ENCODE measurements at regions not wholly inside any gene's neighbourhood (a gene's known extent, or its start where the extent isn't known, plus 50 kb on each side); places are given as distances from the start of the nearest gene placed in this dataset.

- H3K79me2 ChIP-seq (ENCODE audit: low read length): no peaks in the 10 kb centered on the region
- H3K9me3 ChIP-seq (ENCODE audit: insufficient read depth, low read length): no peaks in the 10 kb centered on the region
- TF ChIP-seq, protein P1, sequence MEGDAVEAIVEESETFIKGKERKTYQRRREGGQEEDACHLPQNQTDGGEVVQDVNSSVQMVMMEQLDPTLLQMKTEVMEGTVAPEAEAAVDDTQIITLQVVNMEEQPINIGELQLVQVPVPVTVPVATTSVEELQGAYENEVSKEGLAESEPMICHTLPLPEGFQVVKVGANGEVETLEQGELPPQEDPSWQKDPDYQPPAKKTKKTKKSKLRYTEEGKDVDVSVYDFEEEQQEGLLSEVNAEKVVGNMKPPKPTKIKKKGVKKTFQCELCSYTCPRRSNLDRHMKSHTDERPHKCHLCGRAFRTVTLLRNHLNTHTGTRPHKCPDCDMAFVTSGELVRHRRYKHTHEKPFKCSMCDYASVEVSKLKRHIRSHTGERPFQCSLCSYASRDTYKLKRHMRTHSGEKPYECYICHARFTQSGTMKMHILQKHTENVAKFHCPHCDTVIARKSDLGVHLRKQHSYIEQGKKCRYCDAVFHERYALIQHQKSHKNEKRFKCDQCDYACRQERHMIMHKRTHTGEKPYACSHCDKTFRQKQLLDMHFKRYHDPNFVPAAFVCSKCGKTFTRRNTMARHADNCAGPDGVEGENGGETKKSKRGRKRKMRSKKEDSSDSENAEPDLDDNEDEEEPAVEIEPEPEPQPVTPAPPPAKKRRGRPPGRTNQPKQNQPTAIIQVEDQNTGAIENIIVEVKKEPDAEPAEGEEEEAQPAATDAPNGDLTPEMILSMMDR (IDR thresholded peaks at IDR 0.05; ENCODE audit: low read depth, low read length): no peak
- TF ChIP-seq EZH2phosphoT487 (IDR thresholded peaks at IDR 0.05; ENCODE audit: low read depth): no peak
- H2AFZ ChIP-seq (ENCODE audit: low read depth, low read length): no peak overlapping the region
- no peak overlapping the region for H3K4me2 ChIP-seq (ENCODE audit: low read length)
- H4K20me1 ChIP-seq (ENCODE audit: insufficient read depth, low read length): no peaks in the 10 kb centered on the region
- no peaks in the 10 kb centered on the region for H3K36me3 ChIP-seq (replicated peaks; ENCODE audit: low read depth, low read length)
- no peaks in the 10 kb centered on the region for H3K4me1 ChIP-seq (ENCODE audit: low read length)
- no peaks in the 10 kb centered on the region for H3K27me3 ChIP-seq (ENCODE audit: low read depth, low read length)
- no peak overlapping the region for H3K4me3 ChIP-seq (ENCODE audit: low read length)
- no peak overlapping the region for H3K27ac ChIP-seq (ENCODE audit: low read length)
- no peak overlapping the region for H3K9ac ChIP-seq (ENCODE audit: low read length)
These were observed 545.5 kb upstream of the MGMT start for GRCh38 chr10:128921389-128922022.

DNA sequence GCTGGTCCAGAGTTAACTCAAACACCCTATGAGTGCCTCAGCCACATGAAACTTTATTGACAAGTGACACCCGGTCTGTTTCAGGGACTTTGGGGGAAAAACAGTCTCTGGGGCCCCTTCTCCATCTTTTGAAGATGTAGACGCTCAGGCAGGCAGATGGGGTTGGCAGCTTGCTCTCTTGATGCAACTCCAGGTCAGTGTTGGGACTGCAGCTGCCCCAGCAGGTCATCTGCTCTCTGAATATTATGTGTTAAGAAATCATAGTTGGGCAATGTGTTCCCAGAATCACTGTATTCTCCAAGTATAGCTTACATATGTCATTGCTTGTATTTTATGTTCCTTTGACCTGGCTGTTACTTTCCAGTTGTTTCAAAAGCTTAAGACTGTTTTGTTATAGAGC lies 544.9 kb upstream of the MGMT start:
- no peak overlapping the region for H3K4me3 ChIP-seq (ENCODE audit: low read length)
- H3K27ac ChIP-seq (ENCODE audit: low read length): no peak overlapping the region
- no peaks in the 10 kb centered on the region for H3K27me3 ChIP-seq (ENCODE audit: low read depth, low read length)
- no peak overlapping the region for H3K9ac ChIP-seq (ENCODE audit: low read length)
- no peaks in the 10 kb centered on the region for H3K36me3 ChIP-seq (replicated peaks; ENCODE audit: low read depth, low read length)
- H3K4me2 ChIP-seq (ENCODE audit: low read length): no peak overlapping the region
- no peaks in the 10 kb centered on the region for H3K9me3 ChIP-seq (ENCODE audit: insufficient read depth, low read length)
- H2AFZ ChIP-seq (ENCODE audit: low read depth, low read length): no peak overlapping the region
- no peaks in the 10 kb centered on the region for H4K20me1 ChIP-seq (ENCODE audit: insufficient read depth, low read length)
- H3K79me2 ChIP-seq (ENCODE audit: low read length): no peaks in the 10 kb centered on the region
- no peaks in the 10 kb centered on the region for H3K4me1 ChIP-seq (ENCODE audit: low read length)
- TF ChIP-seq, protein P1 (IDR thresholded peaks at IDR 0.05; ENCODE audit: low read depth, low read length): no peak
- TF ChIP-seq EZH2phosphoT487 (IDR thresholded peaks at IDR 0.05; ENCODE audit: low read depth): no peak

DNA sequence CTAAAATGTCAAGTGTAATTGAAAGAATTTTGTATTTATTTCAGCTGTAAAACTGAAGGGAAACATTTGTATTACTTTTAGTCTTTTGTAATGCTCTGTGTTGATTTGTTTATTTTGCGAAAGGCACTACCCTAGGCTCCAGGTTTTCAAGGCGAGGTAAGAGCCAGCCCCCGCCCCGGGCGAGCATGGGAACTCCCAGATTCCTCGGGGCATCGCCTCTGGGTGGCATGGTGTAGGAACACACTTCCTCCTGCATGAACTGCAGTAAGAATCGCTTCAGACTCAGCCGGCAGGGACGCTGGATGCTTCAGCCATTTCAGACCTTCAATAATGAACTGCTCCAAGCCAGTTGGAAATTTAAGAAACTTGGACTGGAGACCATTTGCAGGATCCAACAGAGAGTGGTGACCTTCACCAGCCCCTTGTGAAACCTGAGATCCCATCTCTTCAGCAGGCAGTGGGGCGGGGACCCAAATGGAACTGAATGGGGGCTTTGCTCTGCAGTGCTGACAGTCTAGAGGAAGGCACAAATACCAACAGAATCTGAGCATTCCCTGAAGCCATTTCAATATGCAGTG lies 544.3 kb upstream of the MGMT start:
- Histone ChIP-seq H3K9me3 (ENCODE audit: insufficient read depth, low read length) (no peaks in the 10 kb centered on the region), H3K27me3 (ENCODE audit: low read depth, low read length) (no peaks in the 10 kb centered on the region), H3K9ac (ENCODE audit: low read length) (no peak overlapping the region), H4K20me1 (ENCODE audit: insufficient read depth, low read length) (no peaks in the 10 kb centered on the region), H3K4me3 (ENCODE audit: low read length) (no peak overlapping the region), H2AFZ (ENCODE audit: low read depth, low read length) (no peak overlapping the region), H3K4me2 (ENCODE audit: low read length) (no peak overlapping the region), H3K27ac (ENCODE audit: low read length) (no peak overlapping the region), H3K36me3 (replicated peaks; ENCODE audit: low read depth, low read length) (no peaks in the 10 kb centered on the region), H3K79me2 (ENCODE audit: low read length) (no peaks in the 10 kb centered on the region), H3K4me1 (ENCODE audit: low read length) (no peaks in the 10 kb centered on the region)
- TF ChIP-seq, protein P1 (IDR thresholded peaks at IDR 0.05; ENCODE audit: low read depth, low read length): no peak

GRCh38 chr10:128924918-128925317 lies 542.1 kb upstream of the MGMT start:
- no peaks in the 10 kb centered on the region for H3K79me2 ChIP-seq (ENCODE audit: low read length)
- H3K27ac ChIP-seq (ENCODE audit: low read length): no peak overlapping the region
- no peak overlapping the region for H2AFZ ChIP-seq (ENCODE audit: low read depth, low read length)
- H3K36me3 ChIP-seq (replicated peaks; ENCODE audit: low read depth, low read length): no peaks in the 10 kb centered on the region
- H3K9me3 ChIP-seq (ENCODE audit: insufficient read depth, low read length): no peaks in the 10 kb centered on the region
- no peak overlapping the region for H3K4me2 ChIP-seq (ENCODE audit: low read length)
- no peaks in the 10 kb centered on the region for H3K27me3 ChIP-seq (ENCODE audit: low read depth, low read length)
- H4K20me1 ChIP-seq (ENCODE audit: insufficient read depth, low read length): no peaks in the 10 kb centered on the region
- H3K4me3 ChIP-seq (ENCODE audit: low read length): no peak overlapping the region
- no peak for TF ChIP-seq EZH2phosphoT487 (IDR thresholded peaks at IDR 0.05; ENCODE audit: low read depth)
- TF ChIP-seq, protein P1 (IDR thresholded peaks at IDR 0.05; ENCODE audit: low read depth, low read length): no peak
- no peaks in the 10 kb centered on the region for H3K4me1 ChIP-seq (ENCODE audit: low read length)
- no peak overlapping the region for H3K9ac ChIP-seq (ENCODE audit: low read length)

Data from OCI-LY3 (cell line).